T-cell (primary cell): ENCODE measurements at regions not wholly inside any gene's neighbourhood (a gene's known extent, or its start where the extent isn't known, plus 50 kb on each side); places are given as distances from the start of the nearest gene placed in this dataset.

Source experiments
- ATAC-seq, 4 experiments: fragments of 200-7000 bp in 3 of 4; fragments of 150-1000 bp in 1 of 4; cut with Tn5 transposase; replicated peaks in 1 of 4; 1 replicate in 3 of 4; 2 replicates in 1 of 4; pipeline ENCODE4 v1.10.0; 2021; ENCODE audit warnings: moderate library complexity in 3 of 4, mild to moderate bottlenecking in 2 of 4, moderate number of reproducible peaks in 1 of 4
- CTCF ChIA-PET, 2 donors: fragments of 300-600 bp; sonication (Branson Sonifier 250); formaldehyde crosslinking; loops; one replicate each; lab custom pipeline; 2022; ENCODE audit warnings: antibody characterized with exemption in 2 of 2; lab: Charles Lee
- POLR2A ChIA-PET, 2 donors: fragments of 300-600 bp; sonication (Branson Sonifier 250); formaldehyde crosslinking; loops; one replicate each; lab custom pipeline; 2022; ENCODE audit warnings: antibody characterized with exemption in 2 of 2; lab: Charles Lee
- DNase-seq, 35 experiments: peaks; one replicate each; pipeline versions ENCODE4 v3.0.0 to v3.0.0-alpha.2; 2013 to 2023
- H3K27ac ChIP-seq: one replicate; pipeline ENCODE4 v1.5.1; 2013; ENCODE audit warnings: low read length
- H3K27me3 ChIP-seq, 2 experiments: replicated peaks in 1 of 2; 1 replicate in 1 of 2; 2 replicates in 1 of 2; pipeline versions ENCODE4 v1.6.1 to v1.7.0; 2013; ENCODE audit warnings: low read length in 1 of 2, mixed read lengths in 1 of 2; ENCODE audit not compliant: control insufficient read depth in 2 of 2, insufficient read depth in 2 of 2; ENCODE audit errors: extremely low read depth in 1 of 2
- H3K36me3 ChIP-seq, 2 donors: 1 replicate in 1 of 2; 2 replicates in 1 of 2; pipeline versions ENCODE4 v1.6.1 to v1.7.0; 2013; ENCODE audit warnings: low read length in 1 of 2; ENCODE audit not compliant: control insufficient read depth in 2 of 2, insufficient read depth in 1 of 2; ENCODE audit errors: extremely low read depth in 1 of 2
- H3K4me1 ChIP-seq, 2 experiments: 1 replicate in 1 of 2; 2 replicates in 1 of 2; pipeline versions ENCODE4 v1.6.1 to v1.7.0; 2013; ENCODE audit warnings: low read length in 2 of 2, mixed read lengths in 1 of 2; ENCODE audit not compliant: insufficient read depth in 2 of 2, control insufficient read depth in 1 of 2; ENCODE audit errors: extremely low read depth in 1 of 2
- H3K4me3 ChIP-seq, 2 donors: 1 replicate in 1 of 2; 2 replicates in 1 of 2; pipeline versions ENCODE4 v1.5.1 to v1.7.0; 2013; ENCODE audit warnings: mild to moderate bottlenecking in 2 of 2, low read length in 1 of 2, moderate library complexity in 1 of 2; ENCODE audit not compliant: control insufficient read depth in 1 of 2; ENCODE audit errors: extremely low read depth in 1 of 2
- H3K9me3 ChIP-seq: 2 replicates; pipeline ENCODE4 v1.7.0; 2013
- H3K27ac Mint-ChIP-seq, 2 donors: one replicate each; pipeline ENCODE4 v1.8.0; 2020 to 2021; ENCODE audit warnings: mild to moderate bottlenecking in 2 of 2, mixed read lengths in 2 of 2
- H3K27me3 Mint-ChIP-seq, 2 donors: one replicate each; pipeline ENCODE4 v1.8.0; 2021 to 2022; ENCODE audit warnings: mixed read lengths in 2 of 2
- H3K36me3 Mint-ChIP-seq: one replicate; pipeline ENCODE4 v1.8.0; 2021; ENCODE audit warnings: mixed read lengths
- H3K4me1 Mint-ChIP-seq, 3 donors: one replicate each; pipeline ENCODE4 v1.8.0; 2020 to 2022; ENCODE audit warnings: mixed read lengths in 3 of 3, mild to moderate bottlenecking in 1 of 3
- H3K4me3 Mint-ChIP-seq, 3 donors: one replicate each; pipeline ENCODE4 v1.8.0; 2020 to 2022; ENCODE audit warnings: mild to moderate bottlenecking in 3 of 3, mixed read lengths in 3 of 3, moderate library complexity in 3 of 3
- H3K9me3 Mint-ChIP-seq, 3 donors: one replicate each; pipeline ENCODE4 v1.8.0; 2020 to 2022; ENCODE audit warnings: mixed read lengths in 3 of 3
- WGBS: methylation state at CpG from one replicate; pipeline ENCODE4 v1.1.5; 2013; ENCODE audit warnings: missing lambda C conversion rate; ENCODE audit not compliant: insufficient coverage; 5-methylcytosine and 5-hydroxymethylcytosine counted together

- ChIA-PET POLR2A (no interaction called here), CTCF (no interaction called here)
- no peaks in the 10 kb centered on the region for H3K9me3 ChIP-seq
- no peak overlapping the region for H3K4me3 ChIP-seq
- ATAC-seq (no peak), DNase-seq (no peak)
- H3K27me3 ChIP-seq = no peaks in the 10 kb centered on the region
- H3K4me1 Mint-ChIP-seq = no peaks in the 10 kb centered on the region
- H3K27ac Mint-ChIP-seq = no peak overlapping the region
- H3K36me3 ChIP-seq = no peaks in the 10 kb centered on the region
- H3K4me3 Mint-ChIP-seq = no peak overlapping the region
- H3K4me1 ChIP-seq = no peaks in the 10 kb centered on the region
- H3K27ac ChIP-seq = no peak overlapping the region
- no peaks in the 10 kb centered on the region for H3K27me3 Mint-ChIP-seq
- peaks cover 4 to 8% (median 4%) of the 10 kb centered on the region in 3 donors for H3K9me3 Mint-ChIP-seq
- WGBS = no CpG with 5 or more reads among the region's 2 CpGs
- no peaks in the 10 kb centered on the region for H3K36me3 Mint-ChIP-seq
Measured at GRCh38 chr13:67664502-67664901, 434.4 kb upstream of the PCDH9 start.

- H3K36me3 ChIP-seq = no peaks in the 10 kb centered on the region
- Mint-ChIP-seq H3K36me3 (no peaks in the 10 kb centered on the region), H3K4me1 (no peaks in the 10 kb centered on the region), H3K27ac (no peak overlapping the region), H3K4me3 (no peak overlapping the region), H3K27me3 (no peaks in the 10 kb centered on the region), H3K9me3 (peaks cover 0 to 7% (median 4%) of the 10 kb centered on the region in 3 donors)
- no peaks in the 10 kb centered on the region for H3K27me3 ChIP-seq
- H3K27ac ChIP-seq = no peak overlapping the region
- ChIA-PET POLR2A (no interaction called here), CTCF (no interaction called here)
- WGBS = 100% methylated on average over 1 of the region's 3 CpGs
- no peak overlapping the region for H3K4me3 ChIP-seq
- H3K4me1 ChIP-seq = no peaks in the 10 kb centered on the region
- no peak for ATAC-seq
- H3K9me3 ChIP-seq = no peaks in the 10 kb centered on the region
- DNase-seq = no peak
Measured at GRCh38 chr13:67662997-67663396, 432.9 kb upstream of the PCDH9 start.

GRCh38 chr13:67652887-67653286, 422.8 kb upstream of the PCDH9 start:
- Histone ChIP-seq H3K36me3 (no peaks in the 10 kb centered on the region), H3K4me3 (no peak overlapping the region), H3K9me3 (no peaks in the 10 kb centered on the region), H3K27ac (no peak overlapping the region), H3K4me1 (no peaks in the 10 kb centered on the region), H3K27me3 (no peaks in the 10 kb centered on the region)
- Mint-ChIP-seq H3K27ac (no peak overlapping the region), H3K4me3 (no peak overlapping the region), H3K9me3 (peaks cover 6 to 18% (median 7%) of the 10 kb centered on the region in 3 donors), H3K4me1 (no peaks in the 10 kb centered on the region), H3K36me3 (no peaks in the 10 kb centered on the region), H3K27me3 (no peaks in the 10 kb centered on the region)
- CTCF ChIA-PET = no interaction called here
- POLR2A ChIA-PET = no interaction called here
- WGBS = no CpG with 5 or more reads among the region's 3 CpGs
- ATAC-seq (no peak), DNase-seq (no peak)

- no peak overlapping the region for H3K4me3 ChIP-seq
- Mint-ChIP-seq H3K27me3 (no peaks in the 10 kb centered on the region), H3K4me3 (no peak overlapping the region), H3K4me1 (no peaks in the 10 kb centered on the region), H3K27ac (no peak overlapping the region), H3K36me3 (no peaks in the 10 kb centered on the region), H3K9me3 (peaks cover 6 to 19% (median 6%) of the 10 kb centered on the region in 3 donors)
- ATAC-seq (no peak), DNase-seq (no peak)
- H3K27me3 ChIP-seq = no peaks in the 10 kb centered on the region
- no peak overlapping the region for H3K27ac ChIP-seq
- no peaks in the 10 kb centered on the region for H3K4me1 ChIP-seq
- CTCF ChIA-PET = no interaction called here
- no peaks in the 10 kb centered on the region for H3K36me3 ChIP-seq
- 70% methylated on average over 2 of the region's 3 CpGs for WGBS
- no peaks in the 10 kb centered on the region for H3K9me3 ChIP-seq
- POLR2A ChIA-PET = no interaction called here
Measured at GRCh38 chr13:67651908-67652465, 421.9 kb upstream of the PCDH9 start.

- no CpG with 5 or more reads among the region's 1 CpG for WGBS
- ChIA-PET POLR2A (no interaction called here), CTCF (no interaction called here)
- Mint-ChIP-seq H3K4me1 (no peaks in the 10 kb centered on the region), H3K9me3 (peaks cover 6 to 30% (median 12%) of the 10 kb centered on the region in 3 donors), H3K4me3 (no peak overlapping the region), H3K27ac (no peak overlapping the region), H3K36me3 (no peaks in the 10 kb centered on the region), H3K27me3 (no peaks in the 10 kb centered on the region)
- H3K27ac ChIP-seq = no peak overlapping the region
- no peaks in the 10 kb centered on the region for H3K27me3 ChIP-seq
- DNase-seq = no peak
- no peak for ATAC-seq
- no peak overlapping the region for H3K4me3 ChIP-seq
- no peaks in the 10 kb centered on the region for H3K9me3 ChIP-seq
- H3K36me3 ChIP-seq = no peaks in the 10 kb centered on the region
- no peaks in the 10 kb centered on the region for H3K4me1 ChIP-seq
Measured at GRCh38 chr13:67650471-67650870, 420.3 kb upstream of the PCDH9 start.

GRCh38 chr13:67645874-67646467, 415.8 kb upstream of the PCDH9 start:
- ChIA-PET CTCF (no interaction called here), POLR2A (no interaction called here)
- H3K36me3 Mint-ChIP-seq = no peaks in the 10 kb centered on the region
- H3K27ac Mint-ChIP-seq = no peak overlapping the region
- peaks cover 12 to 32% (median 19%) of the 10 kb centered on the region in 3 donors for H3K9me3 Mint-ChIP-seq
- Histone ChIP-seq H3K4me3 (no peak overlapping the region), H3K4me1 (no peaks in the 10 kb centered on the region), H3K27me3 (no peaks in the 10 kb centered on the region), H3K27ac (no peak overlapping the region), H3K36me3 (no peaks in the 10 kb centered on the region), H3K9me3 (no peaks in the 10 kb centered on the region)
- no peak overlapping the region for H3K4me3 Mint-ChIP-seq
- ATAC-seq (no peak), DNase-seq (no peak)
- WGBS = 65% methylated on average over 3 of the region's 4 CpGs
- no peaks in the 10 kb centered on the region for H3K4me1 Mint-ChIP-seq
- H3K27me3 Mint-ChIP-seq = no peaks in the 10 kb centered on the region
